ENCODE measurements at regions not wholly inside any gene's neighbourhood (a gene's known extent, or its start where the extent isn't known, plus 50 kb on each side); places are given as distances from the start of the nearest gene placed in this dataset.

DNA sequence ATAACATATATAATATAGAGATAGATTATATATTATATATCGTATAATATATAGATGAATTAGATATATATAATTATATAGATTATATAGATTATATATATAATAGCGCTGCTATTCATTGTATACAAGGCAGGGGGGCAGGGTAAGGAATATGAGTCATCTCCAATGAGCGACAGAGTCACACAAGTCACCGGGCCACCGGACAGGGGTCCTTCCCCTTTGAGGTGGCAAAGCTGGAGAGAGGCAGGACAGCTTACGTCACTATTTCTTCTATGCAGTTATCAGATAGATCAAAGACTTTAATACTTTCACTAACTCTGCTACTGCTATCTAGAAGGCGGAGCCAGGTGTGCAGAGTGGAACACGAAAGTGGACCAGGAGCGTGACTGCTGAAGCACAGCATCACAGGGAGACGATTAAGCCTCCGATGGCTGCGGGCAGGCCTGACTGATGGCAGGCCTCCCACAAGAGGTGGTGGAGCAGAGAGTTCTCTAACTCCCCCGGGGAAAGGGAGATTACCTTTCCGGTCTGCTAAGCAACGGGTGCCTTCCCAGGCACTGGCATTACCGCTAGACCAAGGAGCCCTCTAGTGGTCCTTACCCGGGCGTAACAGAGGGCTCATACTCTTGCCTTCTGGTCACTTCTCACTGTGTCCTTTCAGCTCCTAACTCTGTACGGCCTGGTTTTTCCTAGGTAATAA lies 2154.7 kb downstream of the MRPL39 start:
- no peak for DNase-seq (ENCODE audit: low read depth)

DNA sequence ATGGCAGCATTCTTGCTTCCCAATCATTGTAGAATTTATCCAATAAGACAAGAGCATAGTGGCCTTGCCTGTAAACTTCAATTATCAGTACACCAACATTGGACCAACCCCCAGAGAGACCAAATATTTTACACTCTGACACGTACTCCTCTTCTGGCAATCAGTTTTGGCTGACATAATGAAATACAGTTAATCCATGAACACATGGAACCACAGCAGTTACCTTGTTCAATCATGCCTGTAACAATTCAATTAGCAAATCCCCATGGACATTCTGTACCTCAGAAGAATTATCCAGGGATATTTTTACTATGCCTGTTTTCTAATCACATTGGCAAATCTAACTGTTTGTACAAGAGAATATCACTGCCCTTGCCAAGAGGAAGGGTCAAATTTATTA lies 2162.0 kb downstream of the MRPL39 start:
- DNase-seq (ENCODE audit: low read depth): no peak

DNA sequence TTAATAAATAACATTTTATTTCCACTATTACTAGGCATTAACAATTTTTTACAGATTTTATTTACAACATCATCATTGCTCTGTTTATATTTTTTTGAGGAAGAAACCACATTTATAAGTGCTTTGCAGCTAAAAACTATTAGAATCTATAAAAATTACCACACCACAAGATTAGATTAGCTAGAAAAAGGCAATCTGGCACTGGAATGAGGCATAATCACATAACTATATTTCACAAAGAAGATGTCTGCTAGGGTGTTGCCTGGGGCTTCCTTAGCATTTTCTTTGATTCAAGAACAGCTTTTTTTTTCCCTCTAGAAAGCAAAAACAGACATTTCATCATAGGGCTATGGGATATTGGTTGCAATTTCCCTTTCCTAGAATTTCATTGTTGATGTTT lies 2169.2 kb downstream of the MRPL39 start:
- no peak for DNase-seq (ENCODE audit: low read depth)

DNA sequence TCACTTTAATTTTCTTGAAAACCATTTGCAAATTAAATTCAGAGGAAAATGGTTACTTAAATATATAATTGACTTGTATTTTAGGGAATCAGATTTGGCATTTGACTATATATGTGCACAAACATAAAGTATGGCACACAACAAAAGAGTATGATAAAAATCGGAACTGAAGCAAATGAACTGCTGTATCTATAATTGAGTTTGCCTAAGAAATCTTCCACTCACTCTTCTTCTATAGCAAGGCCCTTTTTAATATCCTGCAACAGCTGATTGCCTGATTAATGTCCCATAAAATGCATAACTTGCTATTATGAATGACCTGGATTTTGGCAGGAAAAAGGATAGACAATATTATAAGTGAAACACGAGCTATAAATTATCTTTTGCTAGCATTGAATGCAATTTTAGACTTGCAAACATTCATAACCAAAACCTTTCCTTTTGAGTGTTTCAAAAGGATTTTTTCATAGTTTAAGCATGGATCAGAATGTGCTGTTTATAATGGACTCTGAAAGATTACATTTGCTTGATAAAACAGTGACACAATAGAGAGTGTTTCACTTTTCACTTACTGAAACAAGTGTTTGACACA lies 2204.3 kb downstream of the MRPL39 start:
- no peak for DNase-seq (ENCODE audit: low read depth)

DNA sequence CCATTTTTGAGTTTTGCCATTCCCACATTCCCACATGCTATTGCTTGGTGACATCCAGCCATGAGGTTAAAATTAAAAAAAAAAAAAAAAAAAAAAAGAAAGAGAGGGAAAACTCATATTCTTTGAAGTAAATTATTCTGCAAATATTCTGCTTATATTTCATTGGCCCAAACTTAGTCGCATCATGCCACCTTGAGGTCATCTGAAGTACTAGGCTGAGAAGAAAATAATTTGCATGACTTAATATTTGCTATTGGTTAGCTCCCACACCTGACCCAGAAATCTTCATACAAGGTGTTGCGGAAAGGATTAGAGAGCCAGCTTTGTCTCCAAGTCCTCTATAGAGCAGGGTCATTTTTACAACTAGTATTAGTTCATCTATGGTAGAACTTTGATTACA lies 2206.0 kb downstream of the MRPL39 start:
- DNase-seq (ENCODE audit: low read depth): no peak

DNA sequence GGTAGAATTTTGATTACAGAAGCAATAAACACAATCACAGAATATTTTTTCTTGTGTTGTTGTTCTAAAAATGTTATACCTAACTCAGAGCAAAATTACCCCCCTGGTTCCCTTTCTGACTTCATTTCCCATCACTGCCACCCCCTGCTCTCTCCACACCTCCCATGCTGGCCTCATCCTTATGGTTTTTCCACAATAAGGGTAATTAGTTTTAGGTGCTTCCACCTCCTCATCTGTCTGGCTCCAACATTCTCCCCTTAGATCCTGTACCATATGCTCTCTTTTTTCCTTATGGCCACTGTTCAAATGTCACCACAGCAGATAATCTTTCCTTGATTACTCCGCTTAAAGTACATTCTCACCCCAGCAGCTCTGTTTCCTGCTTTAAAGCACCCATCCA lies 2208.6 kb downstream of the MRPL39 start:
- DNase-seq (ENCODE audit: low read depth): no peak

DNA sequence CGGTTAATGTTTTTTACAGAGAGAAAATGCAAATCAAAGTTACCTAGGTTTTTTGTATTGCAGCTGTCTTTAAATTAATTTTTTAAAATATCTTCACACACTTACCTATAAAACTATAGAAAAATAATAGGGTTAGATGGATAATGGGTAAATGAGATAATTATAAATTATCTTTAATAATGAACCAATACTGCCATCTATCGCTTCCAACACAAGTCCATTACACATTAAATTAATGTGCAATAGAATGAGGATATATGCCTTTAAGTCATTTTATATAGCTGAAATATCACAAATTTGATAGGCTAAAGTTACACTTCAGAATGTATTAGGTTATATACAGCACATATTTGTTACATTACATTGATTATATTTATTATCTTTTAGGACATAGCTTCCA lies 2212.8 kb downstream of the MRPL39 start:
- no peak for DNase-seq (ENCODE audit: low read depth)

DNA sequence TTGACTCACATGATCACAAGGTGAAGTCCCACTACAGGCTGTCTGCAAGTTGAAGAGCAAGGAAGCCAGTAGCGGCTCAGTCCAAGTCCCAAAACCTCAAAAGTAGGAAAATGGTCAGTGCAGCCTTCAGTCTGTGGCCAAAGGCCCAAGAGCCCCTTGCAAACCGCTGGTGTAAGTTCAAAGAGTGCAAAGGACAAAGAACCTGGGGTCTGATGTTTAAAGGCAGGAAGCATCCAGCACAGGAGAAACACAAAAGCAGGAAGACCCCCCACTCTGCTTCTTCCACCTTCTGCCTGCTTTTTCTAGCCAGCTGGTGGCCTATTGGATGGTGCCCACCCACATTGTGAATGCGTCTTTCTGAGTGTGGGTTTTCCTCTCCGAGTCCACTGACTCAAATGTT lies 2222.6 kb downstream of the MRPL39 start:
- no peak for DNase-seq (ENCODE audit: low read depth)

DNA sequence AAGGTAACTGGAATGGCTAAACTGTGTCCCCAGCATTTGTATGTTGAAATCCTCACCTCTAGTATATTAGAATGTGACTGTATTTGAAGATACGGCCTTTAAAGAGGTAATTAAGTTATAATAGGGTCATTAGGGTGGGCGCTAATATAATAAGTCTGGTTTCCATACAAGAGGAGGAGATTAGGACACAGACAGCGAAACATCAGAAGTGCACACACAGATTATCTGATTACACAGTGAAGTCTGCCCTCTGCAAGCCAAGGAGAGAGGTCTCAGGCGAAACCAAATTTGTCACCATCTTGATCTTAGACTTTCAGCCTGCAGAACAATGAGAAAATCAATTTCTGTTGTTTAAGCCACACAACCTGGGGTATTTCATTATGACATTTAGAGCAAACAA lies 2233.1 kb downstream of the MRPL39 start:
- no peak for DNase-seq (ENCODE audit: low read depth)

DNA sequence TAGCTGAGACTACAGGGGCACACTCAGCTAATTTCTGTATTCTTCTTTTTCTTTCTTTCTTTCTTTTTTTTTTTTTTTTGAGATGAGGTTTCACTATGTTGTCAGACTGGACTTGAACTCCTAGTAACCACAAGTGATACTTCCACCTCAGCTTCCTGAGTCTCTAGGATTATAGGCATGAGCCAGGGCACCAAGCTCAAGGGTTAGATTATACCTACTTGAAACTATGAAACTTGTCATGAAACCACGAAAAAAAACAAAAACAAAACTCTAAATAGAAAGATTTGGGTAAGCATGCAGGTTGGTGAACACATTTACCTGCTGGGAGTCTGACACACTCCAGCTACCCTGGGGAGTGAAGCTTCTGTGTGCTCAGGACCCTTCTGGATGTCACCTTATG lies 2250.4 kb downstream of the MRPL39 start:
- DNase-seq (ENCODE audit: low read depth): no peak

DNA sequence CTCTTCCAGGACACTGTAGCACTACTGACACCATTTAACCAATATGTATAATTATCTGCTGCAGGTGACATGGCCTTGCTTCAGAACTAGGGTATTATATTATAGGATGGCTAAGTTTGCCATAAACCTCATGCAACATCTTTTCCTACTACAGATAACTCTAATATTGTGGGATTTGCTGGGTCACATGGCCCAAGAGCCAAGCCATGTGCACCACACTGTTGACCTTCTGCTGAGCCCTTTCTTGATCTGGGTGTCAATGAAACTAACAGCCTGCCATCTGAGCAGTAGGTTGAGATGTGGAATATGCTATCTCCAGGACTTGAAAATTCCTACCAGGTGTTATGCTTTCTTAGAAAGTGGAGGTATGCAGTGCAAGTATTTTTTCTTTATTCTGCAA lies 2291.1 kb downstream of the MRPL39 start:
- DNase-seq (ENCODE audit: low read depth): no peak

DNA sequence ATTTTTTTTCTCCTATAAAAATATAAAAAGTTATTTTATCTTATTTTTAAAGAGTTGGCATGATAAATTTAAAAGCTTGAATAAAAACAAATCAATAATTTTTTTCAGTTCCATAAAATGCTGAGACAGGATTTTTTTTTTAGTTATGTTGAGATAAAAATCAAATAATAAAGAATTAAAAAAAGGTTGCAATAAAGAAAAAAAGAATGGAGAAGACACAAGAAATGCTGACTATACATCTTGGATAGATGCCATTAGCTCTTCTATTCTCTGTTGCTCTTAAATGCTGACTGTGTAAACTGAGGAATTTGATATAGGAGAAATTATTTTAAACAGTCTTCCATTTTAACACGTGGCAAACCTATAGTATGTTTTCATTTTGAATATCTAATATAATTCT lies 2298.5 kb downstream of the MRPL39 start:
- no peak for DNase-seq (ENCODE audit: low read depth)

DNA sequence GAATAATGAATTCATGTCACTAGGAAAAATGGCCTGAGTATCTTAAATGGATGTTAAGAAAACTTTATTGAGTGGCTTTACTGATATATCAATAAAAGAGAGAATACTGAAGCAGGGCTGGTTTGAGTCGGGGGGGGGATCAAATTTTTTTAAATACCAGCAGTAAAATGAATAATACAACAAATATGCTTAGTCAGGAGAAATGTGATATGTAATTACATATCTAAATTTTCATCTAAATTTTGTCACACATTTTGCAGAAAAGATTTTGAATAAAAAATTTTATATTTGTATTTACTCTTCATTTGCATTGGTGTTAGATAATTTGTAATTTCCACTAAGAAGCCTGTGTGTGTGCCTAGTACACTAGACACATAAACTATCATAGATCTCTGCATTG lies 2300.2 kb downstream of the MRPL39 start:
- no peak for DNase-seq (ENCODE audit: low read depth)

DNA sequence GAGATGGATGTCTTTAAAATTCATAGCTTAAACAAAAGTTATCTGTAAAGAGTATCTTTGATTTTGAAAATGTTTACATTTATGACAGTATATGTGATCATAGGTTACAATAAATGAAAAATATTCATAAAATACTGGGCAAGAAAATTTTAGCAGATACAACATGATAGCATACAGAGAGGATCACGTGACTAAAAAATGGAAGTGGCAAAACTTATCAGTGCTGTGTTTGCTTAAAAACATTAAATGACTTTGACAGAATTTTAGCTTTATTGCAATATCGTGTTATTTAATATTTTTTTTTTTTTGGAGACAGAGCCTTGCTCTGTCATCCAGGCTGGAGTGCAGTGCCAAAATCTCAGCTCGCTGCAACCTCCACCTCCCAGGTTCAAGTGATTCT lies 2294.1 kb downstream of the NCAM2 start:
- no peak for DNase-seq (ENCODE audit: low read depth)

DNA sequence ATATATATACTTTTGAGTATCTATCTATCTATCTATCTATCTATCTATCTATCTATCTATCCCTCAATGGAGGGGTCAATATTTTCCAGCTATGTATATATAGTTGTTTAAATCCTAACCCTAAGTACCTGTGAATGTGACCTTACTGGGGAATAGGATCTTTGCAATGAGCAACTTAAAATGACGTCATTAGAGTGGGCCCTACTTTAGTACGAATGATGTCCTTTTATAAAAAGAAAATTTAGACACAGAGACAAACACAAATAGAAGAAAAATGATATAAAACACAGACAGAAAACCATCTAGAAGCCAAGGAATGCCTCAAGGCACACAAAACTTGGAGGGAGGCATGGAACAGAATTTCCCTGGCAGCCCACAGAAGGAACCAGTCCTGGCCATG lies 2283.7 kb downstream of the NCAM2 start:
- DNase-seq (ENCODE audit: low read depth): no peak

DNA sequence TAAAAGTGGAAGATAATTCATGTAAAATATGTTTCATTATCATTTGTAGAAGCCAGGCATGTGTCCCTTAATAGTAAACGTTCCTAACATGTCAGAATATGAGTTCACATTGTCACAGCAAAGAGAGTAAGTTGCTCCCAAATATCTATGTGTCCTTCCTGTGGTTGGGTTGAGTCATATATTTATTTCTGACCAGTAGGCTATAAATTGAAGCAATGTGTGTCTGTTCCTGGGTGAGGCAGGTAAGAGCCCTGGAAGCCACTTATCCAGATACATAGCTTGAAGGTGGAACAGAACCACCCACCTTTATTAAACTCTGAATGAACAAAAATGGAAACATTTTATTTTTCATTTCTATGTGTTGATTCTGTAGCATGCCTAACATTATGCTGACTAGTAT lies 2251.6 kb downstream of the NCAM2 start:
- DNase-seq (ENCODE audit: low read depth): no peak

DNA sequence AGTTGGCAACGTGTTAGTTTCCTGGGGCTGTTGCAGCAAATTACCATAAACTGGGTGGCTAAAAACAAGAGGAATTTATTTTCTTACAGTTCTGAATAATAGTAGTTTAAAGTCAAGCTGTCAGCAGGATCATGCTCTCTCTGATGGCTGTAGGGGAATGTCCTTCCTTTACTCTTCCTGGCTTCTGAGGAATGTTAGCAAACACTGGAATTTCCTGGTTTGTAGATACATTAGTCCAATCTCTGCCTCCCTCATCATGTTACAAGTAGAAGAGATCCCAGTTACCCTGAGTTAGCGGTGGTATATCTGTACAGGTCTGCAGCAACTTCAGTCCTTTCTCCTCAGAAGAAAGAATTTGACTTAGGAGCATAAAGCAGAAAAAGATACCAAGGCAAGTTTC lies 2249.1 kb downstream of the NCAM2 start:
- no peak for DNase-seq (ENCODE audit: low read depth)

DNA sequence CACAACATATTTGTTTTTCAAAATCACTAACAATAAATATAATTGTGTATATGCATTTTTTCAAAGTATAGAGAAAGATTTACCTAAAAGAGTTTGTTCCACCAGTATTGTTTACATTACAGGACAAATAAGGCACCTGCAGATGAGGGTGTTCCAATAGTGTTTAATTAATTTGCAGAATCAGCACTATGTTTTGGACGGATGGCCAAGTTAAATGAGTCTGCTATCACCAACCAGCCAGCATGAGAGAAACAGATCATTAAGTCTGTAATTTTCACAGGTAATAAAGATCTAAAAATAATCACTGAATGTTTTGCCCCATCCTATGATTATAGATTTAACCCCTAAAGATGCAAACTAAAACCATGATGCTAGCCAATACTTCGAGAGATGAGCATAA lies 2247.0 kb downstream of the NCAM2 start:
- DNase-seq (ENCODE audit: low read depth): no peak

DNA sequence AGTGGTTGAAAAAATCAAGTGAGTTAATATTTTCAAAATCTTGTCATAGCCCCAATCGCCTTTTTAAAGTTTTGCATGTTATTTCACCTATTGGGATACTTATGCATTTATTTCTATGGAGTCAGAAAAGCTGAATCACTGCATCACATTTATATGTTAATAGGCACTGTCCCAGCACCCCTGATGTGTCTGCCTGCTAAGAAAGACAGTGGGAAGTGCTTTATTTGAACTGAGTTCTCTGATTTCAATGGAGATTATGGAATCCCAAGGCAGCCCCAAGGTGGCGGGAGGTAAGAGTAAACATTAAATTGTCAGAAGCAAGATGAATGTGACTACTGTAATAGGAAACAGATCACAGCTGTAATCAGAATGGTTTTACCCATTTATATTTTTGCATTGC lies 2225.7 kb downstream of the NCAM2 start:
- DNase-seq (ENCODE audit: low read depth): no peak

DNA sequence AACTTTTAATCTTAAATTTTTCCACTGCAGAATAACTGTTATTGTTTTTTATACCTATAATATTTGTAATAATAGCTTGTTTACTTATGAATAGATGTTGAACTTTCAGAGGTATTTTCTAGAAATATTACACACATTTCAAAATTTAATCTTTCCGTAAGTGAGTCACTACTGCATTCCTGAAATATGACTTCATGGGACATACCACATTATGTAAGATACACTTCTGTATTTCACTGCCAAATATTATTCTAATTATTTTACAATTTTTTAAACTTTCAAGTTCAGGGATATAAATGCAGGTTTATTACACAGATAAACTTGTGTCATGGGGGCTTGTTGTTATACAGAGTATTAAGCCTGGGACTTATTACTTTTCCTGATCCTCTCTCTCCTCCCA lies 2220.5 kb downstream of the NCAM2 start:
- no peak for DNase-seq (ENCODE audit: low read depth)

DNA sequence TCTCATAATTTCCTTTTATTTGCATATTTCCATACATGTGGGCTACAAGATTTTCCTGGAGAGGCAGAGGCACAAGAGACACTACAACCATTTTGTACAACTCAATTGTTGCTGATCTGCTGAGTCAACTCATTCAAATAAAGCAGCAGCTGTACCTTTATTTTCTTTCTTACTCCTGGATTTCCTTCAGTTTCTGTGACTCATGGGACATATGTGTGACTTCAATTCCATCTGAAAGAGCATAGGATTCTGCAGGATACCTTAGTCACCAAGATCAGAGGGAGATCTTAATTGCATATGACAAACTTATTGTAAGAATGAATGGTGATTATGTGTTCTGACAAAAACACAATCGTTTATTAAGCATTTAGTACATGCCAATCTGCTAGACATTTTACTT lies 2219.4 kb downstream of the NCAM2 start:
- DNase-seq (ENCODE audit: low read depth): no peak

DNA sequence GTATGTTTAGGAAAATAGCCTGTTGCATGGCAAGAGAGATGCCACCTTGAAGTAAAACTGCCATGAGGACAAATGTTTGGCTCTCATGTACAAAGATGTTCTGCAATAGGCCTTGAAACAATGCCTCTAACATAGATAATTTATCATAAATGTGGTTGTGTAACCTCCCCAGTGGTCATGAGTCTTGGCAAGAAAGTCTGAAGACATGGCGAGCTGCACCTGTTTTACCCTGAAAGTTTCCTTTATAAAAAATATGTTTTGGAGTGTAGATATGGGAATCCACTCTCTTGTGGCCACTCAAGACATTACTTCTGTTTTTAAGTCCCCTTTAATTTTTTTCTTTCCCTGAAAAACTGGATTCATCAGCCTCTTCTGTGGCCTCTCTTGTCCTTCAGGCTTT lies 2217.1 kb downstream of the NCAM2 start:
- no peak for DNase-seq (ENCODE audit: low read depth)
